Activated CD8-positive, alpha-beta T cell treated with anti-CD3 and anti-CD28 coated beads for 36 hours (primary cell): ENCODE measurements at regions not wholly inside any gene's neighbourhood (a gene's known extent, or its start where the extent isn't known, plus 50 kb on each side); places are given as distances from the start of the nearest gene placed in this dataset.

ENCODE experiments used
- ATAC-seq: fragments of 200-7000 bp; cut with Tn5 transposase; one replicate; pipeline ENCODE4 v1.10.0; 2021; ENCODE audit warnings: mild to moderate bottlenecking, moderate library complexity
- CTCF ChIA-PET: fragments of 350-600 bp; sonication (Branson Sonifier 250); formaldehyde crosslinking; loops from one replicate; lab custom pipeline; 2021; ENCODE audit warnings: antibody characterized with exemption; lab: Charles Lee
- POLR2A ChIA-PET: fragments of 350-600 bp; sonication (Branson Sonifier 250); formaldehyde crosslinking; loops from one replicate; lab custom pipeline; 2021; ENCODE audit warnings: antibody characterized with exemption; lab: Charles Lee
- DNase-seq: peaks from one replicate; pipeline ENCODE4 v3.0.0-alpha.2; 2020
- H3K27ac Mint-ChIP-seq: one replicate; pipeline ENCODE4 v1.8.0; 2021; ENCODE audit warnings: mild to moderate bottlenecking, mixed read lengths
- H3K27me3 Mint-ChIP-seq: one replicate; pipeline ENCODE4 v1.8.0; 2021; ENCODE audit warnings: mixed read lengths
- H3K36me3 Mint-ChIP-seq: one replicate; pipeline ENCODE4 v1.8.0; 2021; ENCODE audit warnings: low read depth, mixed read lengths
- H3K4me1 Mint-ChIP-seq: one replicate; pipeline ENCODE4 v1.8.0; 2021; ENCODE audit warnings: low read depth, mixed read lengths
- H3K4me3 Mint-ChIP-seq: one replicate; pipeline ENCODE4 v1.8.0; 2021; ENCODE audit warnings: mild to moderate bottlenecking, moderate library complexity, mixed read lengths
- H3K9me3 Mint-ChIP-seq: one replicate; pipeline ENCODE4 v1.8.0; 2021; ENCODE audit warnings: mixed read lengths
- intact Hi-C: fragments of 100-400 bp; cut with micrococcal nuclease; formaldehyde crosslinking; loops from one replicate; pipeline ENCODE4 v1.10.0; 2022
- TF ChIP-seq, protein P1 (sequence below): fragments of 200-600 bp; IDR thresholded peaks from one replicate; pipeline ENCODE4 v1.8.0; 2022; ENCODE audit warnings: antibody characterized with exemption, mild to moderate bottlenecking

- H3K27me3 Mint-ChIP-seq: no peaks in the 10 kb centered on the region
- POLR2A ChIA-PET: no interaction called here
Observed at GRCh38 chr7:48781752-48782151, 142.6 kb upstream of the CDC14C start.

DNA sequence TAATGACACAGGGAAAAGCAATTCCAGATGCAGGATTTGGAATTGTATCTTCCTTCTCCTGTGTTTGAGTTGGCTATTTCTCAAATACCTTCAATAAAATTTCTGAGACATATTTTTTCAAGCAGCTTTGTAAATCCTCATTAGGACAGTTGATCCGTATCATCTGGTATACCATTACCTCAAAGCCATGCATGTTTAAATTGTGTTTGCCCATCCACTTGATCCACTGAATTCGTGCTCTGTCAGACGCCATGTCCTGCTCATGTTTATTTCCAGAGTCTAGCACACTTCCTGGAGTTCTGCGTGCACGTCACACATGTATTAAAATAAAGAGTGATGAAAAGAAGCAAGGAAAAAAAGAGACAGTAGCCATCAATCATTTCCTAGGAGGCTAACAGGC, 141.8 kb upstream of the CDC14C start:
- intact Hi-C loops: no loop called here
- Mint-ChIP-seq H3K36me3 (no peaks in the 10 kb centered on the region), H3K27me3 (no peaks in the 10 kb centered on the region), H3K27ac (no peak overlapping the region), H3K9me3 (no peaks in the 10 kb centered on the region), H3K4me3 (no peak overlapping the region), H3K4me1 (no peaks in the 10 kb centered on the region)
- ATAC-seq (no peak), DNase-seq (no peak)
- POLR2A ChIA-PET: no interaction called here
- CTCF ChIA-PET: no interaction called here
- TF ChIP-seq, protein P1, sequence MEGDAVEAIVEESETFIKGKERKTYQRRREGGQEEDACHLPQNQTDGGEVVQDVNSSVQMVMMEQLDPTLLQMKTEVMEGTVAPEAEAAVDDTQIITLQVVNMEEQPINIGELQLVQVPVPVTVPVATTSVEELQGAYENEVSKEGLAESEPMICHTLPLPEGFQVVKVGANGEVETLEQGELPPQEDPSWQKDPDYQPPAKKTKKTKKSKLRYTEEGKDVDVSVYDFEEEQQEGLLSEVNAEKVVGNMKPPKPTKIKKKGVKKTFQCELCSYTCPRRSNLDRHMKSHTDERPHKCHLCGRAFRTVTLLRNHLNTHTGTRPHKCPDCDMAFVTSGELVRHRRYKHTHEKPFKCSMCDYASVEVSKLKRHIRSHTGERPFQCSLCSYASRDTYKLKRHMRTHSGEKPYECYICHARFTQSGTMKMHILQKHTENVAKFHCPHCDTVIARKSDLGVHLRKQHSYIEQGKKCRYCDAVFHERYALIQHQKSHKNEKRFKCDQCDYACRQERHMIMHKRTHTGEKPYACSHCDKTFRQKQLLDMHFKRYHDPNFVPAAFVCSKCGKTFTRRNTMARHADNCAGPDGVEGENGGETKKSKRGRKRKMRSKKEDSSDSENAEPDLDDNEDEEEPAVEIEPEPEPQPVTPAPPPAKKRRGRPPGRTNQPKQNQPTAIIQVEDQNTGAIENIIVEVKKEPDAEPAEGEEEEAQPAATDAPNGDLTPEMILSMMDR: no peak

More at GRCh38 chr7:48781752-48782151, 142.6 kb upstream of the CDC14C start:
- H3K4me3 Mint-ChIP-seq: no peak overlapping the region
- H3K27ac Mint-ChIP-seq: no peak overlapping the region
- H3K36me3 Mint-ChIP-seq: no peaks in the 10 kb centered on the region
- TF ChIP-seq, protein P1: no peak
- ATAC-seq (peak; percentile 51), DNase-seq (peak; percentile 39)
- no peaks in the 10 kb centered on the region for H3K9me3 Mint-ChIP-seq
- no peaks in the 10 kb centered on the region for H3K4me1 Mint-ChIP-seq
- CTCF ChIA-PET: no interaction called here
- intact Hi-C loops: no loop called here

DNA sequence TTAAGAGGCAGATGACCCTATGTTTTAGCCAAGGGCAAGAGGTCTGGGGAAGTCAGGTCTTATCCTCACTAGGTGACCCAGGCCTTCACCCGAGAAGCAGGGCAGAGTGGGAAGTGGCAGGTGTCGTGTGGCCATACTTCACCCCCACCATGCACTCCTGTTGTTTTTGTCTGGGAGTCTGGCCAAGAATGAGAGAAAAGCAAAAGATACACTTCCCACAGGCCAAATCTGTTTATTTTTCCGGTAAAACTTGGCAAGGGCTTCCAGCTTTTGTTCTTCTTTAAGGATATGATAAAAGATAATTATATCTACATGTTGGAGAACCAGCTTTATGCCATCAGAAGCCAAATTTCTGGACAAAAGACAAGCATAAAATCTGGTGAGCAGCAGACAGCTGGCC, 137.4 kb upstream of the CDC14C start:
- CTCF ChIA-PET: interaction anchor here (1.0 kb wide), 1 partner anchor 22 kb away, joined by 3 read pairs; no protein-coding TSS in a partner anchor
- Mint-ChIP-seq H3K27me3 (no peaks in the 10 kb centered on the region), H3K9me3 (no peaks in the 10 kb centered on the region), H3K4me3 (no peak overlapping the region), H3K27ac (no peak overlapping the region), H3K36me3 (no peaks in the 10 kb centered on the region), H3K4me1 (no peaks in the 10 kb centered on the region)
- DNase-seq: no peak
- POLR2A ChIA-PET: no interaction called here
- TF ChIP-seq, protein P1: no peak
- no peak for ATAC-seq
- intact Hi-C loops: no loop called here

DNA sequence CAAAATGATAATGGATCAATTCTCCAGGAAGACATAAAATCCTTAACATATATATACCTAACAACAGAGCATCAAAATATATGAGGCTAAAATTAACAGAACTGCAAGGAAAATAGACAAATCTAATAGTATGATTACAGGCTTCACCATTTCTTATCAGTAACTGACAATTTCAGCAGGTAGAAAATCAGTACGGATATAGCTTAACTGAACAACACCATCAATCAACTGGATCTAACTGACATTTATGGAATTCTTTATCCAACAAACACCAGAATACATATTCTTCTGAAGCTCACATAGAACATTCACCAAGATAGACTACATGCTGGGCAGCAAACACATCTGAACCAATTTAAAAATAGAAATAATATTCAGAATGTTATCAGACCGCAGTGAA, 121.1 kb upstream of the CDC14C start:
- ChIA-PET CTCF (no interaction called here), POLR2A (no interaction called here)
- H3K4me3 Mint-ChIP-seq: no peak overlapping the region
- intact Hi-C loops: no loop called here
- DNase-seq (no peak), ATAC-seq (no peak)
- H3K27ac Mint-ChIP-seq: no peak overlapping the region
- no peaks in the 10 kb centered on the region for H3K4me1 Mint-ChIP-seq
- TF ChIP-seq, protein P1: no peak
- no peaks in the 10 kb centered on the region for H3K36me3 Mint-ChIP-seq
- no peaks in the 10 kb centered on the region for H3K27me3 Mint-ChIP-seq
- H3K9me3 Mint-ChIP-seq: no peaks in the 10 kb centered on the region

DNA sequence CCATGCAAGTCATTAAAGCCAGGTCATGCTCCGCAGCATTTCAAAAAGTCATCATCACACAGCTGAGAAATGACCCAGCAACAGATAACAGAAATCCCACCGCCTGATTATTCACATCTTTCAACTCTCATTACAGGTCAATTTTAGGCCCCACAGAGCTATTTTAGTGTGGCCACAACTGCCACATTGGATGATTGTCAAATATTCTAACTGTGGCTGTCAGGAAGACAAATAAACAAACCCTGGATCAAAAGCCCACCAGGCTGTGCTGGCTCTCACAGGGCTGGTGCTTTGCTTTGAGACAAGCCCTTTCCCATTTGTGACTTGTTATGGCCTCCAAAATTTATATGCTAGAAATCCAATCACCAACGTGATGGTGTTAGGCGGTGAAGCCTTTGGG, 117.6 kb upstream of the CDC14C start:
- DNase-seq: no peak
- Mint-ChIP-seq H3K27ac (no peak overlapping the region), H3K4me3 (no peak overlapping the region), H3K36me3 (no peaks in the 10 kb centered on the region), H3K27me3 (no peaks in the 10 kb centered on the region), H3K9me3 (no peaks in the 10 kb centered on the region), H3K4me1 (no peaks in the 10 kb centered on the region)
- TF ChIP-seq, protein P1: no peak
- no peak for ATAC-seq
- ChIA-PET CTCF (no interaction called here), POLR2A (interaction anchor here (0.6 kb wide), 1 partner anchor 802 kb away, joined by 3 read pairs; no protein-coding TSS in a partner anchor)
- intact Hi-C loops: no loop called here
